22Rv1 (cell line): ENCODE measurements at regions not wholly inside any gene's neighbourhood (a gene's known extent, or its start where the extent isn't known, plus 50 kb on each side); places are given as distances from the start of the nearest gene placed in this dataset.

Experiments used
- ZFX ChIP-seq: fragments of 450-650 bp; IDR thresholded peaks from 2 replicates; pipeline ENCODE4 v1.6.1; 2017; ENCODE audit warnings: antibody characterized with exemption, borderline replicate concordance
- TF ChIP-seq, protein P1 (sequence below): fragments of 450-650 bp; IDR thresholded peaks from 2 replicates; pipeline ENCODE4 v1.5.1; 2017; ENCODE audit warnings: mild to moderate bottlenecking

DNA sequence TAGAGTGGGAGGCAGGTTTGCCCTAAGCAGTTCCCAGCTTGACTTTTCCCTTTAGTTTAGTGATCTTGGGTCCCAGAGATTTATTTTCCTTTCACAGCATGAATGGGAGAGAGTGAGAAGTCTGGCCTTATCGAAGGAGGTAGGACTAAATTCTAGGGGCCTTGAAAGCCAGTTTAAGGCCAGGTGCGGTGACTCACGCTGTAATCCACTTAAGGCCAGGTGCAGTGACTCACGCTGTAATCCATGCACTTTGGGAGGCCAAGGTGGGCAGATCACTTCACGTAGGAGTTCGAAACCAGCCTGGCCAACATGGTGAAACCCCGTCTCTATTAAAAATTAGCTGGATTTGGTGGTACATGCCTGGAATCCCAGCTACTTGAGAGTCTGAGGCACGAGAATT, 392.2 kb downstream of the ACTR3B start:
- TF ChIP-seq, protein P1, sequence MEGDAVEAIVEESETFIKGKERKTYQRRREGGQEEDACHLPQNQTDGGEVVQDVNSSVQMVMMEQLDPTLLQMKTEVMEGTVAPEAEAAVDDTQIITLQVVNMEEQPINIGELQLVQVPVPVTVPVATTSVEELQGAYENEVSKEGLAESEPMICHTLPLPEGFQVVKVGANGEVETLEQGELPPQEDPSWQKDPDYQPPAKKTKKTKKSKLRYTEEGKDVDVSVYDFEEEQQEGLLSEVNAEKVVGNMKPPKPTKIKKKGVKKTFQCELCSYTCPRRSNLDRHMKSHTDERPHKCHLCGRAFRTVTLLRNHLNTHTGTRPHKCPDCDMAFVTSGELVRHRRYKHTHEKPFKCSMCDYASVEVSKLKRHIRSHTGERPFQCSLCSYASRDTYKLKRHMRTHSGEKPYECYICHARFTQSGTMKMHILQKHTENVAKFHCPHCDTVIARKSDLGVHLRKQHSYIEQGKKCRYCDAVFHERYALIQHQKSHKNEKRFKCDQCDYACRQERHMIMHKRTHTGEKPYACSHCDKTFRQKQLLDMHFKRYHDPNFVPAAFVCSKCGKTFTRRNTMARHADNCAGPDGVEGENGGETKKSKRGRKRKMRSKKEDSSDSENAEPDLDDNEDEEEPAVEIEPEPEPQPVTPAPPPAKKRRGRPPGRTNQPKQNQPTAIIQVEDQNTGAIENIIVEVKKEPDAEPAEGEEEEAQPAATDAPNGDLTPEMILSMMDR: no peak
- no peak for TF ChIP-seq ZFX
